ENCODE measurements at regions not wholly inside any gene's neighbourhood (a gene's known extent, or its start where the extent isn't known, plus 50 kb on each side); places are given as distances from the start of the nearest gene placed in this dataset.
"Not testable (repeated sequence)": the region's sequence is repeated elsewhere in the genome, so short reads cannot be mapped to it uniquely, and the experiment has no call there.

- CTCF ChIA-PET (ENCODE audit: low intra/inter-chr PET ratio); ATAC-seq: not testable (repeated sequence)
Measured at GRCh38 chr16:33680791-33681190, 221.4 kb downstream of the TP53TG3F start.

DNA sequence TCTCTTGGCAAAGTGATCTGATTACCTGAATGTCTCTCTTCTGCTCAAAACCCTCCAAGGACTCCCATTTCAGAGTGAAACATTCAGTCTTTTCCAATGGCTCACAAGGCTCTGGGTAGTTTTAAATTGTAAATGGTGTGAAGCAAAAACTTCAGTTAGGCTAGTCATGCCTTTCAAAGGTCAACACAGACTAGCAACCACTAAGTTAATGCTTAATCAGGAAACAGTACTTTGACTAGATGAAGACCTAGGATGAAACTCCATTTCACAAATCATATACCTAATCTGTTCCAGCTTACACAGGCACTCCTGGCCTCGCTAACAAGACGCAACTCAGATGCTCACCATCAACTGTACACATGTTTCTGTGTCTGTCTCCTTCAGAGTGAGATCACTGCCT lies 240.9 kb downstream of the TP53TG3F start:
- BruUV-seq (replicated peaks); ATAC-seq; H3K9me1 ChIP-seq (ENCODE audit: control insufficient read depth, insufficient read depth, low read length); H3K4me2 ChIP-seq (ENCODE audit: insufficient read depth, low read length); in situ Hi-C loops (cut with MboI); H3K27ac ChIP-seq (ENCODE audit: extremely low read depth, low read depth, low read length); H3K9ac ChIP-seq (ENCODE audit: insufficient read depth in 1 of 2, low read depth in 2 of 2, low read length in 2 of 2); H3K79me2 ChIP-seq (ENCODE audit: control insufficient read depth, insufficient read depth, low read length); H4K20me1 ChIP-seq (replicated peaks; ENCODE audit: control insufficient read depth, insufficient read depth, low read length); CTCF ChIA-PET (ENCODE audit: low intra/inter-chr PET ratio); FAIRE-seq; H3K36me3 ChIP-seq (ENCODE audit: control insufficient read depth, insufficient read depth, low read length); H2AFZ ChIP-seq (ENCODE audit: low read depth, low read length); H3K4me1 ChIP-seq (replicated peaks in 1 of 2; ENCODE audit: control insufficient read depth in 2 of 2, insufficient read depth in 2 of 2, low read length in 2 of 2); POLR2A ChIA-PET; DNase-seq (ENCODE audit: extremely low read depth in 1 of 4, low spot score in 3 of 4); H3K4me3 ChIP-seq; H3K27me3 ChIP-seq (ENCODE audit: control insufficient read depth in 2 of 2, insufficient read depth in 2 of 2, low read length in 2 of 2); intact Hi-C loops (cut with micrococcal nuclease); H3K9me3 ChIP-seq (replicated peaks; ENCODE audit: control insufficient read depth, insufficient read depth, low read depth, low read length): not testable (repeated sequence)
- 86% methylated on average over 2 of the region's 2 CpGs for WGBS (ENCODE audit: insufficient coverage, low coverage, missing lambda C conversion rate)

More at GRCh38 chr16:33680791-33681190, 221.4 kb downstream of the TP53TG3F start:
- H3K79me2 ChIP-seq (ENCODE audit: control insufficient read depth, insufficient read depth, low read length); H4K20me1 ChIP-seq (replicated peaks; ENCODE audit: control insufficient read depth, insufficient read depth, low read length); H3K9me3 ChIP-seq (replicated peaks; ENCODE audit: control insufficient read depth, insufficient read depth, low read depth, low read length); H2AFZ ChIP-seq (ENCODE audit: low read depth, low read length); H3K9ac ChIP-seq (ENCODE audit: insufficient read depth in 1 of 2, low read depth in 2 of 2, low read length in 2 of 2); H3K4me3 ChIP-seq; H3K27me3 ChIP-seq (ENCODE audit: control insufficient read depth in 2 of 2, insufficient read depth in 2 of 2, low read length in 2 of 2); H3K9me1 ChIP-seq (ENCODE audit: control insufficient read depth, insufficient read depth, low read length); in situ Hi-C loops (cut with MboI); H3K4me2 ChIP-seq (ENCODE audit: insufficient read depth, low read length); H3K27ac ChIP-seq (ENCODE audit: extremely low read depth, low read depth, low read length); FAIRE-seq; BruUV-seq (replicated peaks); H3K36me3 ChIP-seq (ENCODE audit: control insufficient read depth, insufficient read depth, low read length); POLR2A ChIA-PET; H3K4me1 ChIP-seq (replicated peaks in 1 of 2; ENCODE audit: control insufficient read depth in 2 of 2, insufficient read depth in 2 of 2, low read length in 2 of 2); intact Hi-C loops (cut with micrococcal nuclease): not testable (repeated sequence)
- WGBS (ENCODE audit: insufficient coverage, low coverage, missing lambda C conversion rate) = 18% methylated on average over 14 of the region's 31 CpGs
- peak in 1 of 4 experiments; percentile 4 for DNase-seq (ENCODE audit: extremely low read depth in 1 of 4, low spot score in 3 of 4)

All from K562 (cell line).